Fibroblast of skin of left quadriceps (primary cell): ENCODE measurements at regions not wholly inside any gene's neighbourhood (a gene's known extent, or its start where the extent isn't known, plus 50 kb on each side); places are given as distances from the start of the nearest gene placed in this dataset.

Source experiments
- DNase-seq, 2 experiments: peaks; one replicate each; pipeline ENCODE4 v3.0.0-alpha.2; 2013; ENCODE audit warnings: low read depth in 2 of 2

DNA sequence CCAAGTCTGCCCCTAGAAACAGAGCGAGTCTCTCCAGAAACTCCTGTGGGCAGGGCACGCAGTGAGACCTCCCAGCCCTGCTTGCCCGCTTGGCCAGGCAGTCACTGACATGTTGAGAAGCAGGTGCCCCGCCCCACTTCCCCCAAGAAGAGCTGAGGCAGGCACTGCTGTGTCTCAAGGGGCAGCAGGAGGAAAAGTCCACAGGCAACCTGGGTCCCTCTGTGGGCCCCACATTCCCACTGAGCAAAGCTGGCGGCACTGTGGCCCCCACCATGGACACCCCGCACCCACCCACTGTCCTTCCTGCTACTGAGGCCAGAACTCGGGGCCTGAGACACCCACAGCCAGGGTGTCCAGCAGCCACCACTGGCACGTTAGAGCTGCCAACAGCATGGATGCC lies 137.3 kb upstream of the NKX1-1 start:
- DNase-seq: no peak

DNA sequence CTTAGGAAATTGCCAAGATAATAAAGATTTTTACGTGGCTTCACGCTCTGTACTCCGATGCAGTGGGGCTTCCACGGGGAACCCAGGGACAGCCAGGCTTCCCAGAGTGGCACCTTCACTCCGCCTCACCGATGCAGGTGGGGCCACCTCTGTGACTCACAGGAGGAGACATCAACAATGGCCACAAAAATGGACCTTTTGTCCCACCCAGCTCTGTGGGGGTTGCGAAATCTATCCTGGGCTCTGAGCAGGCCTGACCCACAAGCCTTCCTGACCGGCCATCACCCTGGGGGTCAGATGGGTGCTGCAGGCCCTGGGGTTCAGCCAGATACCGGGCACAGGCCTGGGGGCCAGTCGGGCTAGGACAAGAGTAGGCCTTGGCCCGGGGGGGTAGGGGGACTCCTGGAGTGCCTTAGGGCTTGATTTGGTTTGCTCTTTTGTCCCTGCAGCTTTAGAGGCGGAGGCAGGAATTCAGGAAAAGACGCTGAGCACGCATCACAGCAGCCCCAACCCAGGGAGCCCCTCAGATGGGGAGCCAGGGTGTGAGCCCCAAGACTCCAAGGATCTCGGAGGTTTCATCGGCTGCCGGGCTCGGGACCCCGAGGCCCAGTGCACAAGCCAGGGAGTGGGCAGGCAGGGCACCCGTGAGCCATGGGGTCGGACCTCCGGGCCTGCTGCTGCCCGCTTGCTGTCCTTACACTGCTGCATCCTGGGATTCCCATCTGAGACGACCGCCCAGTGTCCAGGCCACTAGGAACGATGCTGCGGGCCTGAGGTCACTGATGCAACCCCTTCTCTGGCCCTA lies 136.5 kb upstream of the NKX1-1 start:
- no peak for DNase-seq

DNA sequence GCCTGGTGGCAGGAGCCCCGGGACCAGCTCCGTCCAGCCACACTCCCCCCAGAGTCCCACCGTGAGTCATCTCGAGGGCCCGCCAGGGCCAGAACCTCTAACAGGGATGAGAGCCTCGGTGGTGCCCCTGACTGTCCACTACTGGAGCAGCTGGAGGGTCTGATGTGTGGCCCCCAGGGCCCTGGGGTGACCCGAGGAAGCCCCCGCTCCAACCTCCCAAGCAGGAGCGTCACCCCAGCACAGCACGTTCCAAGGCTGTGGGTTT lies 135.9 kb upstream of the NKX1-1 start:
- DNase-seq: no peak

DNA sequence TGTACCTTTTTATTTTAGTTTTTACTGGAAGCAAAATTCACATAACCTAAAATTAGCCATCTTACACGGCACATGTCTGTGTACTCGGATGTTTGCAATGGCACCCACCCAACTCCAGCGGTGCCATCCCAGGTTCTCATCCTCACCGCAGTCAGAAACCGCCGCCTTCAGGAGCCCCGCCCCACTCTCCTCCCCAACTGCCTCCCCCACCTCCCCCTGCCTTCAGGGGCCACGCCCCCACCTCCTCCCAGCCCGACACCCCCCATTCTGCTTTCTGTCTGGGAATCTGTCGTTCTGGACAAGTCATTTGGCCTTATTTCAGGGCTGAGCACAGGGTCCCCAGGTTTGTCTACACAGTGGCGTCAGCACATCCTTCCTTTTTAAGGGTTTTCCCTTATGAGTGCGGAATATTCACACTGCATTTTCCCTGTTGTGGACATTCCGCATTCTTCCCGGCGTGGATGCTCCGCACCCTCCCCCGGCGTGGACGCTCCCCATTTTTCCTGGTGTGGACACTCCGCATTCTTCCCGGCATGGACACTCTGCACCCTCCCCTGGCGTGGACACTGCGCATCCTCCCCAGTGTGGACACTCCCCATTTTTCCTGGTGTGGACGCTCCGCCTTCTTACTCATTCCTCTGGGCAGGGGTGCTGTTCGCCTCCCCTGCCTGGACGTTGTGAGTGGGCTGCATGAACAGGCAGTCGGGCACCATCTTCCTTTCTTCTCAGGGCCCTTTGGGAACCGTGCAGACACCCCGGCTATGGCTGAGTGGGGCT lies 135.4 kb upstream of the NKX1-1 start:
- no peak for DNase-seq

DNA sequence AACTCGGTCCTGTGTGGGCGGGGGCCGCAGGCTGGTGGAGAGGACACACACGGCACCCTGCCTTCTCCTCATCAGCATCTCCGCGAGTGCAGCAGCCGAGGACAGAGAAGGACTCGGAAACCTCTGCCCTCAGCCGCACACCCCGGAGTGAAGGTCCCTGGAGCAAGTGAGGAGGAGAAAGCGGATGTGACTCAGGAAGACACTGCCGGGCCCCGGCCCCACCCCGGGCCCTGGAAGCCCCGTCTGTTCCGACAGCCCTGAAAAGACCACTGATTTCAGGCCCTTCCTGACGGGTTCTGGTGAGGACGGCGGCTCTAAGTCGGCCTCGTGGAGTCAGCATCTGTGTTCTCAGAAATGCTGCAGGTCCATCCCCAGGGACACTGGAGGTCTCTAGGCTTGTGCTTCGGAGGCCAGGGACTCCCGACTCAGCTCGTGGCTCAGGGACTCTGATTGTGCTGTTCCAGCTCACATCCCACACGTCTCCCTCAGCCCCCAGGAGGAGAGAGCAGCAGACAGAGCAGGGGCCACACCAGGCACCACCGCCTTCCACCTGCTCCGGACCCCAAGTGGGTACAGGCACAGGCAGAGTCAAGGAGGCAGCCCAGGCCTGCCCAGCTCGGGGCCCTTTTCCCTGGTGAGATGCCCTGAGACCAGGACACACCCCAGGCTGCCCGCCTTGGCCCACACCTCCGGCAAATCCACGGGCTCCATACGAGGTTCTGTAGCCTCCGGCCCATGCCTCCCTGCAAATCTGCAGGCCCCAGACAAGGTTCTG lies 134.5 kb upstream of the NKX1-1 start:
- DNase-seq: no peak

DNA sequence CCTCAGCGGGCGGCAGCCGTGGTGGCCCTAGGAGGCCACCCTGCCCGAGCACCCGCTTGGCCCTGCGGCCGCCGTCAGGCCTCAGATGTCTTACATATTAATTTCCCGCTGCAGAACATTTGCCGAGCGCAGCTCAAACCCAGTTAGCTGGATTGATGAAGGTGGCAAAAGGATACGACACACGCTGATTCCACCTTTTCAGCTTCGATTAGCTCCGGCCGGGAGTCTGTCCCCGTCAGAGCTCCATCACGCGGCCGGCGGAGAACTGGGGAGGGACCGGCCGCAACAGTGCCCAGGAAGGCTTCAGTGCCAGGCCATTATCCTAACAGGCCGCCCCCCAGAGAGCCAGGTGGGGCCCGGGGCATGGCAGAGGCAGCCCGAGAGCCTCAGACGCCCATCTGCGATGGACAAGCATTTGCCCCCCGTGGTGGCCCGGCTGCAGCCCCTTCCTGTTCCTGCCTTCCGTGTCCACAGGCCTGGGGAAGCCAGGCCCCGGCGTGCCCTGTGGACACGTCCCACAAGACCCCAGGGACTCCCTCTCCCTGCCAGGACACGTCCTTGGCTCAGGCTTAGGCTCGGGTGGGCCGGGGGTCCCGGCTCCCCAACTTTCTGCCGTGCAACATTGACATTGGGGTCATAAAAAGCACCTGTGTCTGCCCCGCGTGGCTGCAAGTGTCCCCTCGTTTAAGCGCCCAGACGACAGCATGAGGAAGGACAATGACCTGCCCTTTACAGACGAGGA lies 133.8 kb upstream of the NKX1-1 start:
- DNase-seq: no peak

DNA sequence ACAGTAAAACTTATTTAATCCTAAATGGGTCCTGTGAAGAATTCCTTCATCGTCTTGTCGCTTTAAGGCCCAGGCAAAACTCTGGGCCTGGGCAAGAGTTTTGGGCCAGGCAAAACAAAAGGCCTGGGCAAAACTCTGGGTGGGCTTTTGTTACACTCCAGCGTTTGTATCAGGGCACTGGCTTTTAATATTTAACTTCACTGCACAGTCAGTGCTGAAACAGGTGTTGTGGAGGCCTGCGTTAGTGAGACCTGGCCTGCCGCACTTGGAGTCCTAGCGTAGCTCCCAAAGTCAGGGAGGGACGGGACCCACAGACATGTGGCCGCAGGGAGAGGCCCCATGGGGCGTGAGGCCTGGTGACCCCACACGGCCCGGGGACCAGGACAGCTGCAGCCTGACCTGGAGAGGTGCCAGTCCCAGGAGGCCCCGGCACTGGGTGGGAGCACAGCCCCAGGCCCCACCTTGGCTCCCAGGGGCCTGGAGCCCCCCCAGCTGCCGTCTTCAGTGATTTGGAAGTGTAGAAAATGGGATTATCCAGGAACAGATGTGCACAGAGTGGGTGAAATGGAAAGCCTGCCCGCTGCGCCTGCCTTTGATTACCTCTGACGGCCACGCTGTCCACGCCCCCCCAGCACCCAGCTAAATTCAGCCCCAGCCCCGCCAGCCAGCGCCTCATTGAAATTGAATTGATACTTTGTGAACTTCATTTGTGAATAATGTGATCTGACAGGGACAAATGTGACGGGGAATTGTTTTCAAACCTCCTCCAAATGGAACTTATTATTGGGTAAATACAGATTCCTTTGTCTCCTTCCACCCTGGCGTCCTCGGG lies 132.9 kb upstream of the NKX1-1 start:
- no peak for DNase-seq

DNA sequence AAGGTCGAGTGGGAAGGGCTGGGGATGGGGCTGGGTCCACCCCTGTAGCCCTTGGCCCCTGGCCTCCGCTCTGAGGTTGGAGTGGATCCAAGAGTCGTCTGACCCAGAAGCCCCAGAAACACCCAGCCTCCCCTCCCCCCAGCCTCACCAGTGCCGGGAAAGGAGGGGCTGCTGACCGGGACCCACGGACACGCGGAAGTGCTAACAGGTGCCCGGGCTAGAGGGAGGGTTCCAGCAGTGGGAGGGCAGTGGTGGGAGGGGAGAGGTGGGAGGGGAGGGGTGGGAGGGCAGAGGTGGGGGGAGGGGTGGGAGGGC lies 131.8 kb upstream of the NKX1-1 start:
- no peak for DNase-seq

DNA sequence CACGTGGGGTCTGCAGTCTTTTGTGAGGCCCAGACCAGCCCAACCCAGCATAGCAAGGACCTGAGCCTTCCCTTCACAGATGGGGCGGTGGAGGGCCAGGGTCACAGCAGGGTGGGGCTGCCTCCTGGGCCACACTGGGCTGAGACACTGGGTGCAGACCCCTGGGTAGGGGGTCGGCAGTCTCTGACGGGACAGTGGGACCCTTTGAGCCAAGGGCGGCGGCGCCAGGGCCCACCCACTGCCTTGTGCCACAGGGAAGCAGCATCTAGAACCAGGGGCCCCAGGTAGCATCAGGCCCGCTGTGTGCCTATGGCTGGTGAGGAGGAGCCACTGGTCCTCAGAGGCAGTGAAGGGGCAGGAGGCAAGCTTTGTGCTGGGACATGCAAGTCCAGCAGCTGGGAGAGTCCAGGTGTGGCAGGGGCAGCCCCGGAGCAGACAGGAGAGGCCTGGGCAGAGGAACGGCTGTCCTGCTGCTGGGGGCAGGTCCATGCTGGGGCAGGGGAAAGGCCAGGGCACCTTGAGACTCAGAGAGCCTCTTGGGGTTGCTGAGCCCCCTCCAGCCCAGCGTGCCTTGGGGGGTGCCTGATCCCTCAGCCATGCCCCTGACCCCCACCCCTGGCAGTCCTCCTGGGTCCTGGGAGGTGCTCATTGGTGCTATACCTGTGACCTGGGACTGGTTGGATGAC lies 131.3 kb upstream of the NKX1-1 start:
- DNase-seq: no peak

DNA sequence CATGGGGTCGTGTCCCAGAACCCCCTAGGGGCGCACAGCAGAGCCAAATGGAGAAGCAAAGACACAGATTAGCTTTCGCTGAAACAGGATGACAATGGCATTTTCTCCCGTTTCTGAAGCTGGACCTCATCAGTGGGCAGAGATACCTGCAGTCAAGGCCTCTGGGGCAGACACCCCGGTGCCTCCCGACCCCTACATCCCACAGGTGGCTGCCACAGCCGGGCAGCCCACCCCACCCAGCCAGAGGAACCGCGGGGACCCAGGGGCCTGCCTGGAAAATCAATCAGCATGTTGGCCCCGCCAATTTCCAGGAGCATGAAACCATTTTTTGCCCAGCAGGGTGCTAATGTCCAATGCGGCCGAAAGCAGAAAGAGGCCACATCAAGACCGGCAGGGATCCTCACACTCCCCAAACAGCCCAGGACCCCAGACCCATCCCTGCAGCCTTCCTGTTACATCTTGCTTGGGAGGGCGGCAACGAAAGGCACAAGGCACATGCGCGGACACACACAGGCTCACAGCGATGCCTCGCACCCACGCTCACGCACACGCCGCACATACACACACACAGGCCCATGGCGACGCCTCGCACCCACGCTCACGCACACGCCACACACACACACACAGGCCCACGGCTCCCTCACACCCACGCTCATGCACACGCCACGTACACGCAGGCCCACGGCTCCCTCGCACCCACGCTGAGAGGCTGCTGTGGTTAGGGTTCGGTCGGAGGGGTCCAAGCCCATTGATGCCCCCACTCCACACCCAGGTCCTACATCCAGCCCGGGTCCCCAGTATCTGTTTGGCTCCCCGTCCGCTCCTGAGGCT lies 130.6 kb upstream of the NKX1-1 start:
- DNase-seq: no peak

DNA sequence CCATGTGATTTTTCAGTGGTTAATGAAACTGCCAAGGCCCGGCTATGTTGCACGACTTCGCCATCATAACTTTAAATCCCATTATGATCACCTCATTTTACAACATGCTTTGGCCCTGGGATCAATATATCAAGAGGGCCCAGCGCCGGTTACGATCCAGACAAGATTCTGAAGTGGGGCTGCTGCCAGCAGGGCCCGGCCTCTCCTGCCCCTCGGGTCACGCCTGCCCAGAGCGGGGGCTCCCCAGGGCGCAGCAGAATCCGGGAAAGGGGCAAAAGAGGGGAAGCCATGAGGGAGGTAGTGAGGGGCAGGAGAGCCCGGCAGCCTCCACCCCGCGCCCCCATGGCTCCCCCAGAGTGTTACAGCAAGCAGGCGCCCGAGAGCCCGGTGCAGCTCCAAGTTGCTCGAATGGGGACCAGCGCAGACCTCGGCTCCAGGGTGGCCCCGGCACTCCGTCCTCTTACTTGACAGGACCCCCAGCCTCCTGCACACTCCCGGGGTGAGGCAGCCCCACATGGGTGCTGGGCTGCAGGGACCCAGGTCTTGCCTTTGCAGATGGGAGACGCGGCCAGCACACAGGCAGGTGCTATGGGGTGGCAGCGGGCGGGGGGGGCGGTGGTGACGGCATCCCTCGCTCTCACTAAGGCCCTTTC lies 129.8 kb upstream of the NKX1-1 start:
- DNase-seq: no peak

DNA sequence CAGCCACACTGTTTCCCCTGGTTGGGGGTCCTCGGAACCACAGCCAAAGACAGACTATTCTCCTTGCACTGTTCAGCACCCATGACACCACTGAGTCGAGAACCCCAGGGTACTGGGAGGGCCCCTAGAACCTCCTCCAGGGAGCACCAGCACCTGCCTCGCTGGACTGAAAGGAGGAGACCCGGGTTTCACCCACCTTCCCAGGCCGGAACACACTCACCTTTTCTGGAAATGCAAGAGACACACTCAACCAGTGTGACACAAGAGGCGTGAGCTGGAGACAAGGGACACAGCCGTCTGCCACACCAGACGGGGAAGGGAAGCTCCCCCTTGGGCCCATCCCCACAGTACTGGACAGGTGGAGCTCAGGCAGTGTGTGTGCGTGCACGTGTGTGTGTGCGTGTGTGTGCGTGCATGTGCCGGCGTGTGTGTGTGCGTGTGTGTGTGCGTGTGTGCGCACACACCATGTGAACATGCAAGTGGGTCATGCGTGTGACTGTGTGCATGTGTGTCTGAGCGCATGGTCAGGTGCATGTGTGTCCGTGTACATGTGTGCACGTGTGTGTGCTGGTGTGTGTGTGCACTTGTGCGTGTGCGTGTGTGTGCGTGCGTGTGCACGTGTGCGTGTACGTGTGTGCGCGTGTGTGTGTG lies 128.8 kb upstream of the NKX1-1 start:
- no peak for DNase-seq

DNA sequence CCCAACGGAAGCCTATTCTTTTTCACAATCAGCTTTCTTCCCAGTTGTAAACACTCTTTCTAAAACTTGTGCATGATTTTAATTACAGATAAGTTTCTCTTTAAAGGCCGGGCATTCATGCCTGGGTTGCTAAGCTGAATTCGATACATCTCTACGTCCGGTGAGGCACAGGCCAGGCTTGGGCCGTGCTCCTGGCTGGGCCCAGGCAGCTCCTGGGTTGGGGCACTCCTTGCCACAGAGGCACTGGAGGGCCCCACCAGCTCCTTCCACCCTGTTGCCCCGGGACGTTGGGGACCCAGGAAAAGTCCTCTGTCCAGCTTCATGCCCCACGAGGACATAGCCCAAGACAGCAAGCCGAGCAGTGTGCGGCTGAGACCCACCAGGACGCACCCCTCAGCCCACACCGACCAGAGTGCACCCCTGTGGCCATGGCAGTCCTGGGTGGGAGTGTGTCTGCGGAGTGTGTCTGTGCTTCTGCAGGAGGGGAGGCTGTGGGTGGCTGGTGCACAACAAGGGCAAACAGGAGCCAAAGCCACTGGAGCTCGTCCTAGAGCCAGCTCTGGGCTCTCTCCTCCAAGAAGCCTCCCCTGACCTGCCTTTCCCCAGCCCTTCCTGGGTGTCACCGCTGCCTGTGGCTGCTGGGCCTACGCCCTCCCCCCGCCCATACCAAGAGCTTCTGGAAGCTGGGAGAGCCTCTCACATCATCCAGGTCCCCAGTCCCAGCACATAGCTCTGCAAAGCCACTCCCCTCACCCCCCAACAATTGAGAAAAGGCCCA lies 128.0 kb upstream of the NKX1-1 start:
- DNase-seq: no peak

DNA sequence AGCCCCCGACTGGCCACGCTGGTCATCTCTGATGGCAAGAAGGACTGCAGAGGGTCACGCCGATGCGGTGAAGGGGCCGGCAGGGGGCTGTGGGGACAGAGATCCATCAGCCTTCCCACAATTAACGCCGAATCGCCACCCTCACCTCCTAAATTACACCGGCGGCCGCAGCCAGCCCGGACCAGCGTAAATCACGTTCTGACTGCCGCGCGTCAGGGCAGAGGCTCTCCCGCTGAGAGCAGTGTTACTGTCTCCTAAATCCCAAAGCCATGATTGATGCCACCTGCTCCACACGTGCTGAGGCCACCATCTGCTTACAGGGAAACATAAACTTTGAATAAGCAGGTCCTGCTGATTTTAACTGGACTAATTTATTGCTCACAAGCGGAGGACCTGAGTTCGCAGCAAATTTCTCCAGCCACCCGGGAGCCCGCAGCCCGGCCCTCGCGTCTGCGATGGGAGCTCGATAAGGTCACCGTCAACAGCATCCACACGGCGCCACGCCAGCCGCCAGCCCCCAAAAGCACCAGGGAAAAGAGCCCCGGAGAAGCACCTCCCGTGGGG lies 127.3 kb upstream of the NKX1-1 start:
- DNase-seq: no peak

DNA sequence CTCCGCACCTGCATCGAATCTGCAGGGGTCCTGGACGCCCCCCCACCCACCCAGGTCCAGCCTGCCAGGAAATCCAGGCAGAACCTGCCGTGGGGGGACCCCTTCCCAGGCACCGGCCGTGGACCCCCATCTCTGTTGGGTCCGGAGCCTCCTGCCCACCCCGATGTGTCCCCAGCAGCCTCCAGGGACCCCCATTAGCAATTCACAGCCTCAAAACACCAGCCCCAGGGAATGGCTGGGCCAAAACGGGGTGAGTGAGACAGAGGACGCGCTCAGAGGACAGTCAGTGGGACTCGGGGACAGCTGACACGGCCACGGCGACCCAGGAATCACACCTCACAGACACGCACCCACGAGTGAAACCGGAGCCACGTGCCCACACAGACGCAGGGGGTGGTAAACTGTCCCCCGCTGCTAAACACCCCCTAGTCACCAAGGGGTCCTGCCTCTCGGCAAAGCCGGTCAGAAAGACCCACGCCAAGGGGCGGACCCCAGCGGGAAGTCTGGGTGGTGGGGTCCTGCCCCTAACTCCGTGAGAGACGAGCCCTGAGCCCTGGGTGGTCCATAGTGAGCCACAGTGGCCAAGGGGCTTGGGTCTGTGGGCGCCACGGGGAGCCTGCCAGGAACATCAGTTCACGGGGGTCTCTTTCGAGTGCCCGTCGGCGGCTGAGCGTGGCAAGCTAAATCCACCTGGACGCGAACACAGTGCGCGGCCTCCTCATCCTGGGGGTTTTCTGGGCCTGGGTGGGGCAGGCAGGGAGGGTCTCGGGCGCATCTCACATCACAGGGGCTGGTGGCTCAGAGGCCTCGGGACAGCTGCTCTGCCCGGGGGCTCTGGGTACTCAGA lies 126.5 kb upstream of the NKX1-1 start:
- no peak for DNase-seq

DNA sequence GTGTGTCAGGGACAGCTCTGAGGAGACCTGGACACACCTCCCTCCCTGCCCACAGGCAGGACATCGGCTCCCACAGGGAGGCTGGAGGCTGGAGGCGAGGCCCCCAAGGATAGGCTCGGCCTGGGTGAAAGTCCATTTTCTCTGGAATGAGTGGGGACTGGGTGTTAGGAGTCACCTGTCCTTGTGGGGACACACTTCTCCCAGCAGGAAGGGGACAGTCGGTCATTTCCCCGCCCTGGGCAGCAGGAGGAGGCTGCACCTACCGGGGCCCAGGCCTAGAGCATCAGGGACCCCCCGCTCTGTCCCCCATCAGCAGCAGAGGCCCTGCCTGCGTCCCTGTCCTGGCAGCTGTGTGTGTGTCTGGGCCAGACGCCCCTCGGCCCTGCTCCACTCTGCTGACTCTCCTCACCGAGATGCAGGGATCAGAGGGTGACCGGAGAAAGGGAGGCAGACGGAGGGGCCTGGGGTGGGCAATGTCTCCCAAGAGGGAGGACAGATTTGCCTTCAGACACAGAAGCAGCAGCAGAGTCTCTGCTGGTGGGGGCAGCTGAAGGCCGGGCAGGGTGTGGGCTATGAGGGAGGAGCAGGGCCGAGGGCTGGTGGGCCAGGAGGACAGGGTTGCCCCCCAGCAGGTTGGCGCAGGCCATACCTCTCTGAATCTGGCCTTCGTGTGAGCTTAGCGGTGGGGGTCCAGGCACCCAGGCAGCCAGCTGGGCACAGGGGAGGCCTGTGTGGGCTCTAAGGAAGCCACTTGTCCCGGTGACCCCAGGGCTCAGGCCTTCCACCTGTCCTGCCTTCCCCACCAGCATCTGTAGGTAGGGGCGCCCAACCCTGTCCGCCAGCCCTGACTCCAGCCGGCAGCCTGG lies 125.7 kb upstream of the NKX1-1 start:
- no peak for DNase-seq
